ENCODE measurements at regions not wholly inside any gene's neighbourhood (a gene's known extent, or its start where the extent isn't known, plus 50 kb on each side); places are given as distances from the start of the nearest gene placed in this dataset.

GRCh38 chr9:91043056-91043810, 241.6 kb downstream of the SYK start:
- FAIRE-seq = no peak
- no peaks in the 10 kb centered on the region for H3K79me2 ChIP-seq (ENCODE audit: control insufficient read depth, insufficient read depth, low read length)
- DNase-seq (ENCODE audit: low read depth, low spot score) = no peak
- no peak overlapping the region for H3K27ac ChIP-seq (ENCODE audit: insufficient read depth, low read depth, low read length)
- TF ChIP-seq POLR2AphosphoS5 (IDR thresholded peaks at IDR 0.05; ENCODE audit: insufficient read depth, low read depth, low read length) = no peak
- no peak for TF ChIP-seq GATA2 (IDR thresholded peaks at IDR 0.05; ENCODE audit: insufficient read depth, insufficient read length, low read depth, low read length)
- TF ChIP-seq JUN (IDR thresholded peaks at IDR 0.05; ENCODE audit: borderline replicate concordance, insufficient read depth, insufficient read length, low read depth) = no peak
- TF ChIP-seq POLR2A (IDR thresholded peaks at IDR 0.05; ENCODE audit: low read depth, low read length) = no peak
- no peak for TF ChIP-seq FOS (IDR thresholded peaks at IDR 0.05; ENCODE audit: borderline replicate concordance, insufficient read depth, low read length)
- no peak for TF ChIP-seq MYC (IDR thresholded peaks at IDR 0.05; ENCODE audit: low read depth, low read length)
- TF ChIP-seq, protein P1, sequence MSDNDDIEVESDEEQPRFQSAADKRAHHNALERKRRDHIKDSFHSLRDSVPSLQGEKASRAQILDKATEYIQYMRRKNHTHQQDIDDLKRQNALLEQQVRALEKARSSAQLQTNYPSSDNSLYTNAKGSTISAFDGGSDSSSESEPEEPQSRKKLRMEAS (IDR thresholded peaks at IDR 0.05; ENCODE audit: insufficient read depth, insufficient read length) = no peak
- no peak for TF ChIP-seq CTCF (IDR thresholded peaks at IDR 0.05; ENCODE audit: extremely low read depth in 1 of 2, insufficient read depth in 1 of 2, low read depth in 1 of 2, low read length in 2 of 2)
- no peak for TF ChIP-seq EZH2 (IDR thresholded peaks at IDR 0.05; ENCODE audit: borderline replicate concordance, low read depth, low read length, severe bottlenecking)
- no peaks in the 10 kb centered on the region for H4K20me1 ChIP-seq (replicated peaks; ENCODE audit: control insufficient read depth, extremely low read depth, insufficient read depth, low read length)
- CTCF ChIA-PET = interaction anchor here (1.0 to 1.3 kb wide), 2 partner anchors 10 to 150 kb away, joined by 3 read pairs; no protein-coding TSS in a partner anchor
- intact Hi-C loops (cut with micrococcal nuclease) (no loop called here), dilution Hi-C loops (cut with MboI; ENCODE audit: extremely low pct_ligation_motif_present, low sequenced_read_pairs) (no loop called here)
- POLR2A ChIA-PET = no interaction called here
- H3K4me2 ChIP-seq (ENCODE audit: insufficient read depth, low read length) = no peak overlapping the region
- H3K4me3 ChIP-seq (replicated peaks in 1 of 3; ENCODE audit: insufficient read depth in 1 of 3, low read depth in 1 of 3, low read length in 3 of 3) = no peak overlapping the region
- no peaks in the 10 kb centered on the region for H3K9me3 ChIP-seq (replicated peaks; ENCODE audit: control insufficient read depth, insufficient read depth, low read length)
- H3K9ac ChIP-seq (replicated peaks; ENCODE audit: extremely low read depth, insufficient read depth, low read length) = no peak overlapping the region
- H2AFZ ChIP-seq (ENCODE audit: low read depth, low read length) = no peak overlapping the region
- no peaks in the 10 kb centered on the region for H3K36me3 ChIP-seq (ENCODE audit: control insufficient read depth in 2 of 2, extremely low read depth in 1 of 2, insufficient read depth in 2 of 2, low read length in 2 of 2)
- H3K4me1 ChIP-seq (ENCODE audit: control insufficient read depth, extremely low read depth, insufficient read depth, low read length) = peaks cover 12% of the 10 kb centered on the region
- no peaks in the 10 kb centered on the region for H3K27me3 ChIP-seq (ENCODE audit: control insufficient read depth in 2 of 2, insufficient read depth in 2 of 2, low read length in 2 of 2)
- no TSS peak for BruUV-seq (replicated peaks)
- no peaks in the 10 kb centered on the region for H3K9me1 ChIP-seq (replicated peaks; ENCODE audit: control insufficient read depth, extremely low read depth, insufficient read depth, low read length)
